ENCODE measurements at regions not wholly inside any gene's neighbourhood (a gene's known extent, or its start where the extent isn't known, plus 50 kb on each side); places are given as distances from the start of the nearest gene placed in this dataset.
"Not testable (repeated sequence)": the region's sequence is repeated elsewhere in the genome, so short reads cannot be mapped to it uniquely, and the experiment has no call there.

DNA sequence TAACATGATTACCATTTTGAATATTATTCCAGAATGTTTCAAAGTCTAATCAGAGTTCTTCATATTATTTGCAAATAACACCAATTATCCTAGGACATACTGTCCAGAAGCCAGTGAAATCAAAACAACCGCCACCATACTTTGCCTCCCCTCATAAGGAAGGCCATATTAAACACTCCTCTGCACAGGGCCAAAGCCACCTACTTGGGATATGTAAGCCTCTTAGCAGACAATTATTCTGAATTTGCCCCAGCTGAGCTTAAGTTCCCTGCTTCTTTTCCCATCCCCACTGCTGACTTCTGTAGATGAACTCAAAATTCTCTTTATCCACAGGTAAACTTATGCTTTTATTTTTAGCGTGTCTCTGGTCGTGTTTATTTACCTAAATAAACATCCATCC lies 374.0 kb downstream of the KIF2B start:
- DNase-seq: no peak

DNA sequence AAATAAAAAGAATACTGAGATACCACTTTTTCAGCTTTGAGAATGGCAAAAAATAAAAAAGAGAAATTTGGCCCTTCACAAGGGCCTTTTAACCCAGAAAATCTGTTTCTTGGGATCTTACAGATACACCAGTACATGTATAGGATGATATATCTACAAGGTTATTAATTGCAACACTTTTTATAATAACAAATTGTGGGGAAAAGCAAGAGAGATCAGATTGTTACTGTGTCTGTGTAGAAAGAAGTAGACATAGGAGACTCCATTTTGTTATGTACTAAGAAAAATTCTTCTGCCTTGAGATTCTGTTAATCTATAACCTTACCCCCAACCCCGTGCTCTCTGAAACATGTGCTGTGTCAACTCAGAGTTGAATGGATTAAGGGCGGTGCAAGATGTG lies 378.7 kb downstream of the KIF2B start:
- not testable (repeated sequence) for DNase-seq

DNA sequence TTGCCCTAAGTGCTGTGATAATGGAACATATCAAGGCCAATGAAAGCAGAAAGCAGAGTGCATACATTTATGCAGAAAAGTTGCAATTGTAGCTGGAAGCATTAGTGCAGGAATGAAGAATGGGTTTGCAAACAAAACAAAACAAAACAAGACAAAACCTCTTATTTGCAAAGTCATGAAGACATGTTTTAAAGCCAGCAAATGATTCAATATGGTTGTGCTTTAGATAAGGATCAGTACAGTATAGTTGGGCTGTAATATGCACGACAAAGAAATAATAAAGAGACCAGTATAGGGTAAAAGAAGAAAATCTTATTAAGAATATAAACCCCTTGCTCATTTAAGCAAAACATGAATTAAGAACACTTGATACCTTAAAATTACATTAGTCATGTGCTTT lies 398.1 kb downstream of the KIF2B start:
- no peak for DNase-seq

DNA sequence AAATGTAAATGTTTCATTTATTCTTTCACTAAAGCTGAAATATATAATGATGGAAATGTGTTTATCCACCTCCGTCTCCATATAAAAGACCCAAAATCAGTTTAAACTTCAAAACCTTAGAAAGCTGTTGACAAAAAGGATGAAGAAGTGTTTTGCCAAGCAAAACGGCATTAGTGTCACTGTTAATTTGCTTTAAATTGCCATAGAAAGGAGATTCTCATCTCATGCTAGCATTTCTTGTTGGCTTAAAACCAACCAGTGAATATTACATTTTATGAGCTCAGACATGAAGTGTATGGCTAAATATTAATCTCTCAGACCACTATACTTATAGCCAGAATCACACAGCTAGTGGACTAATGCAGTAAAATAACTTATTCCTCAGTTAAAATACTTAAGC lies 398.8 kb downstream of the KIF2B start:
- DNase-seq: no peak

DNA sequence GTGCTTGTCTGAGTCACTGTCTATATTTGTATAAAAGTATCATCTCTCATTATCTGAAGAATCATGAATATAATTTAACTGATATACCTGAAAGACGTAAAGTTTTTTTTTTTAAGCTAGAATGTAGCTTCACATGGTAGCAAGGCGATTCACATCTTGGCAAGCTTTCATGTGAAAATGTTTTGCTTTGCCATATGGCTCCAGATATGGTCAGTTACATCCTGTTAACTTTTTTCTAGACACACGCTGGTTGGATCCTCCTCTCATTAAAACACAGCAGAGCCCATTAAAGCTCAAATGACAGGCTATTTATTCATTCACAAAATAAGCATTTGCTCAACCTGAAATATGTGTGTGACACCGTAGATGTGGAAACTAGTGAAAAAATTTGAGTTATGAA lies 412.8 kb downstream of the KIF2B start:
- DNase-seq: no peak

DNA sequence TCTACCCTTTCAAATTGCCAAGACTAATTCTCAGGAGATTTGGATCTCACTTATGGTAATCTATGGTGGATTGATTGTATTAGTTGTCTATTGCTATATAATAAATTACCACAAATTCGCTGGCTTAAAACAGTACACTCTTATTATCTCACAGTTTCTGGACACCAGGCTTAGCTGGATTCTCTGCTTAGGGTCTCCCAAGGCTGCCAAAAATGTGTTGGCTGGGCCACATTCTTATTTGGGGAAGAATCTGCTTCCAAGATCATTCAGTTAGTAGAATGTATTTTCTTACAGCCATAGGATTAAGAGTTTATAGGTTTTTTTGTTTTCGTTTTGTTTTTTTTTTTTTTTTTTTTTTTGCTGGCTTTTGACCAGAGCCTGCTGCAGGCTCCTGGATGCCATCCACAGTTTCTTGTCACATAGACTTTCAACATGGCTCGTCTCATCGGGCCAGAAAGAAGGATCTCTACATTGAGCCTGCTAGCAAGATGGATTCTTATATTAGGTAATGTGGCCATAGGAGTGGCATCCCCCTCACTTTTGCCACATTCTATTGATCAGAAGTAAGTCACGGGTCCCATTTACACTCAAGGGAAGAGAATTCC lies 415.3 kb downstream of the KIF2B start:
- no peak for DNase-seq

DNA sequence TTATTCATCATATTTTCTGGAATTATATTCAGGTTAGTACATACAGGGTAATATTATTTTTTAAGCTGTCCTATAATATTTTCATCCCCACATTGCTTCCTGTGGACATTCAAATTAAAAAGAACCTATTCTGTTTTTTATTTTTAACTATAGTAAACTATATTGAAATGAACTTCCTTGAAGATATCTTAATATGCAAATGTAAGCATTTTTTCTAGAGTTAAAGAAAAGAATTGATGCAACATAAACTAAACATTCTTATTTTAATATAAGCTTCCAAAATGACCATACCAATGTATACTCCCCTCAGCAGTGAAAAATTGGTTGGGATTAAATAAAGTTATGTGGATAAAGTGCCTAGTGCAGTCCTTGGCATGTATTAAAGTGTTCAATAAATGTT lies 416.6 kb downstream of the KIF2B start:
- DNase-seq: no peak

DNA sequence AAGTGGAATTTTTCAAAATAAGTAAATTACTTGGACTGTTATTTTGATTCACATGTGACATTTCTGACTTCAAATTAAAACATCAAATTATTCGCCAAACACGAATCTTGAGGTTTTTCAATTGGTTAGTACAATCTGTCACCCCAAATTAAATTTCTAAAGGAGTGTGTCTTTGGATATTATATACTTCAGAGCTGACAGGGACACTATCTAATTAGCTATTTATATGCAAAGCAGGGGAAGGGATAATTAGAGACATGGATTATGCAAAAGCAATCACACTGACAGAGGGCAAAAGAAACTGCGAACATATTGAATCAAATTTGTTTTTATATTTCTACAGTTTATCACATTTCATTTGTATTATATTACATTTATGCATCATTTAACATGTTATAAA lies 433.0 kb downstream of the KIF2B start:
- DNase-seq: no peak

DNA sequence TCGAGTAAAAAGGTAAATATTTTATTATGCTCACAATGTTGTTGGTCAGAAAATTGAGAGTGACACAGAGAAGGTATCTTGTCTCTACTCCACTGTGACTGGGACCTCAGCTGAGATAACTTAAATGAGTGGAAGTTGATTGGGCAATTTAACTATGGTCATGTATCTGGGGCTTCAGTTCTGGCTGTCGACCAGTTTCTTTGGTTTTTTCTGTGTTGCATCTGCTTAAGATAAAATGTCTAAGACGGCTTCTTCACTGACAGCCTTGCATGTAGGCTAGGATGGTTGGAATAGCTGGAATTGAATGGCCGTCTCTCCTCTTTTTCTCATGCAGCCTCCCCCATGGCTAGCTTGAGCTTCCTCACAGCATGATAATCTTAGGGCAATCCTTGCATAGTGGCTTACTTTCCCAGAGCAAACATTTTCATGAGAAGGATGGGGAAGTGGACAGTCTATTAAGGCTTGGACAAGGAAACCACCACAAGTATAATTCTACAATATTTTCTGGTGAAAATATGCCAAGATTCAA lies 433.7 kb downstream of the KIF2B start:
- no peak for DNase-seq

DNA sequence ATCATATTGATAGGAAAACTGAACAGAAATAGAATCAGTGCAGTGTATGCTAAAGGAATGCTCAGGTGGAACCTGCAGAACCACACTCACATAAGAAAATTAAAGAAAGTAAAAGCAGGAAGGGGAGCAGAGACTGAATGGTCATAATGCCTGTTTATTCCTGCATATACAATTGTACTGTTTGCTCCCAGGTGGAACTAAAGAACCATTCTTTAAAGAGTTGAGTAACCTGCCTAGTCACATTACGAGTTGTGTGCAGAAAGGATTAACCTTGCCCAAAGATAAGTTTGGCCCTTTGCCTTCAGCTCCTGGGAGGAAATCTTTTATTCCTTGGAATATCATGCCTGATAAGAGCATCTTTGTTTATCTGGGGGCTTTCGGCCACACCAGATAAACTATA lies 434.7 kb downstream of the KIF2B start:
- no peak for DNase-seq

DNA sequence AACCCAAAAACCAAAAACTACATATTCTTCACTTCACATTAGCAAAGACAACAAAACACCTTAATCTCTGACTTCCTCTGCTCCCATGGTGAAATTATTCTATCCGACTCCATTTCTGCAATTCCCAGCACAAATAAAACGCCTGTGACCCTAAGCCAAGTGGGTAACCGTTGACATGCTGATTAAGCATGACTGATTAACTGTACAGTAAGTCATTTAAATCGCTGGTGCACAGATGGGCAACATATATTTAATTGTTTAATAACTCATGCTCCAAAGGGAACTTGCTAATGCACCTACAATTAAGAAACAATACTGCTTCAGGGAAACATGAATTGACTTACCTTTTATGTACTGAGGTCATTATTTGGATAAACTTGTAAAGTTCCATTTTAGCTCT lies 436.7 kb downstream of the KIF2B start:
- no peak for DNase-seq

DNA sequence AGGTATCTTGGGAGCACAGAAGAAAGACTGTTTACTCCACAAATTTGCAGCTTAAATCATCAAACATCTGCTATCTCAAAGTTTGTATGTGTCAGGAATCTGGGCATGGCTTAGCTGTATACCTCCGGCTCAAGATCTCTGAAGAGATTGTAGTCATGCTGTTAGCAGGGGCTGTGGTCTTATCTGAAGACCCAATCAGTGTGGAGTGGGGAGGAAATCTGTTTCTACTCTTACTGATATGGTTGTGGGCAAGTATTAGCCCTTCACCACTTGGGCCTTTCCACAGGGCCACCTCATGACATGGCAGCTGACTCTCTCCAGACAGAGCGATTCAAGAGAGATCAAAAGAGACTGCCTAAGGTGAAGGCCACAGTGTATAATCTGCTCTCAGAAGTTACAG lies 438.7 kb downstream of the KIF2B start:
- DNase-seq: no peak

DNA sequence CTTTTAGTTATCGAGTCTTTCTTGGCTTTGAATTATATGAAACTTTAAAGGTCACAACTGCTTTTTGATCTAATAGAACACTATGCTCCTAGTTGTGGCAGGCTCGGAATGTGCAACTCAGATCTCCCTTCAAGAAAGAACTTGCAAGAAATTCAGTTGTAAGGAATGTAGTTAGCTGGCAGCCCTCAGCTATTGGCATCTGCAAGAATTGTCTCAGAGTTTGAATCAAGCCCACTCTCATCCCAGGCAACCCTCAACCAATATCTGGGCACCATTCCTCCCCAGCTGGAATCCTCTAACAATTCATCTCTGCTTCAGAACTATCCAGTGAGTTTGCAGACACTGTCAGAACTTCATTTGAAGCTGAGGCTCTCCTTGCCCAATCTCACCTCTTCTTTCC lies 447.2 kb downstream of the KIF2B start:
- DNase-seq: no peak

DNA sequence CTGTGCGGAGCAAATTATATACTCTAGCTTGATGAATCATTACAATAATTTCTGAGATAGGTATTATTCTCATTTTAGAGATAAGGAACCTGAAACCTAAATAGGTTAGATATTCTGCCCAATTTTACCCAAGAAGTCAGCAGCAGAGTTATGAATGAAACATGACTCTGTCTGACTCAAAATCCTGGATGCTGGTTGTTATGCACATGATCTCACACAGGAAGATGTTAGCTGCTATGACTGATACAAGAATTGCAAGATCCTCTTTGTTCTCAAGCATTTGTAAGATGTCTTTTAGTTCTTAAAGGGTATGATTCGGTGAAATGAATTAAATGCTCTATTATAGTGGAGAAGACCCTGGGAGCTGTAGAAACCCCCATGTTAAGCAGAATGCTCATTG lies 447.8 kb downstream of the KIF2B start:
- no peak for DNase-seq

DNA sequence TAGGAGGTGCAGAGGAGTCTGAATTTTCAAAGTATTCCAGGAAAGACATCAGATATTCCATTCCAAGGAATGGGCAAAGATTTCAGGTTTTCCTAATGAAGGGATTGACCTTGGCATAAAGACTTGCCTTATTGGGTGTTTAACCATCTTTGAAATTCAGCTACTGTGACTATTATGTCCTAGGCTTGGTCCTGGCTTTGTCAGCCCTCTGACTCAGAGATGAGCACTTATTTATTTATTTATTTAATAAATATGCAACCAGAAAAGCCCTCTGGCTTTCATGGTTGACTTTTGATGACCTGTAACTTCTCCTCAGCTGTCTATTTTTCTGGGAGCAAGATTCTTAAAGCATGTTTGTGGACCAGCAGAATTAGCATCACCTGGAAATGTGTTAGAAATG lies 455.1 kb downstream of the KIF2B start:
- no peak for DNase-seq

DNA sequence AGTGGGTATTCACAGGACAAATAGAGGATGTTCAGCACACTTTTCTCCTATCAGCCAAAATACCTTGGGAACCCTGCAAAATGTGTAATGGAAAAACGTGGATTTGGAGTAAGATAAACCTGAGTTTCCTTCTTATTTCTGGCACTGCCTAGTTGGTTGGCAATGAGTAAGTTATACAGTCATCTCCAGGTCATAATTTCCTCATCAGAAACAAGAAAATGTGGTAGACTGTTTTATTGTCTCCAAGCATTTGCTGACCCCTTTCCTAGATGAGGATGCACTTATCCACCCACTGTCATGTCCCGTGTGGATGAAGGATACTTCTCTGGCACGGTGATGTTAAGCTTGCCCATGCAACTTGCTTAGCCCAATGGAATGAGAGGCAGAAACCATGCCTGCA lies 458.0 kb downstream of the KIF2B start:
- DNase-seq: no peak

DNA sequence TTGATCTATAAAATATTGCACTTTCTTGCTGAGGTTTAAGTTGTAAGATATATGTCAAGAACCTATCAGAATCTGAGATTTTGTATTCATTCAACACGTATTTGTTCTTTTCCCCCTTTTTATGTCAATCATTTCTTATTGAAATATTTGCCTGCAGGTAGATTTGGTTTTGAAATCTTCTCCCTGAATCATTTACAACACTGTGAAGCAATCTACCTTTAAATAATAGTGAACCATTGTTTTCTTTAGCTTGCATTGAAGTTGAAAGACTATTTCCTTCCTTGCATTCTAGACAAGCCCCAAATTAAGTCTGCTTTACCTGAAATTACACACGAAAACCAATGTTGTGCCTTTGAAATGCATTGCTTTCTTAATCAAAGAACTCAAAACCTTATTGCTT lies 460.2 kb downstream of the KIF2B start:
- DNase-seq: no peak

DNA sequence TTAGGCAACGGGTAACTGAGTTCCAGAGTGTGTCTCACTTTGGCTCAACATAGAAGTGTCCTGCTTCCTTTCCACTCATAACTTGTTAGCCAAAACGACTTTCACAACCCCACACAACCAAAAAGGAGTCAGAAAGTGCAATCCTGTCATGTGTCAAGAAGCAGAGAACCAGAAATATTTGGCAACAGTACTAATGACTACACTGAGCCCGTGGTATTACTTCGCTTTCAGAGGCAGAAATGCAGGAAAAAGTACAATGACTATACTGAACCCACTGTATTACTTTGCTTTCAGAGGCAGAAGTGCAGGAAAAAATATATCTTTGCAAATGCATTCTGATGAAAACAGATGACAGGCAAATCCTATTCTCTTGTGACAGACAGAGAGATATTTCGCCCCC lies 484.6 kb downstream of the KIF2B start:
- no peak for DNase-seq

DNA sequence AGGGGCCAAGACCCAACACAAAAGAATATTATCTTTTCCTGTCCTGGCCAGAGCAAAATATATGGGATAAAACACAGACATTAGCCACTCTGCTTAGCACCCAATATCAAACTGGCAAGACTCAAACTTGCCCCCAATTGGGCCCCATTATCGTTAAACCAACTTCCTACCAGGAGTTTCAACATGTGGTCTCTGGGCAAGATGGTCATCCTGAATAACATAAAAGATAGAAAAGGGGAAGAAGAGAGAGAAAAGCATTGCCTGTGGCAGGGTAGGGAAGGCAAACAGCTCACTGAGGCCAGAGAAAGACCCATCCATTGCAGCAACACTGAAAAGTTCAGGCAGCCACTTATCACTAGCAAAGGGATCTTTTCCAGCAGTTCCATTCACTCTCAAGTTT lies 502.1 kb downstream of the KIF2B start:
- no peak for DNase-seq

DNA sequence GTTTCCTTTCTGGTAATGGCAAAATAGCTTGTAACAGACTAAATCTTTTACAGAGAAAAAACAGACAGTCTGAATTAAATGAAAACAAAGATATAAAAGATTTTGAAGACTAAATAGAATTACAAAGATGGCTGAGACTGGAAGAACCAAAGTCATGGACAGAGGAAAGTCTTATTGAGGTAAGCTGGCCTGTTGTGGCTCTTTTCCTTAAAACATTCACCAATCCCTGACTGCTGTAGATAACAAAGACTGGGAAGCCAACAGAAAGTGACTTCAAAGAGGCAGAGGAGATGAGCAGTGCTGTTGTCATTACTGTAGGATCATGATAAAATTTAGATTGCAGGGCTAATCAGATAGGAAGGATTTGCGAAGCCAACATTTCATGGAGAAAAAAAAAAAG lies 517.0 kb downstream of the KIF2B start:
- DNase-seq: no peak

DNA sequence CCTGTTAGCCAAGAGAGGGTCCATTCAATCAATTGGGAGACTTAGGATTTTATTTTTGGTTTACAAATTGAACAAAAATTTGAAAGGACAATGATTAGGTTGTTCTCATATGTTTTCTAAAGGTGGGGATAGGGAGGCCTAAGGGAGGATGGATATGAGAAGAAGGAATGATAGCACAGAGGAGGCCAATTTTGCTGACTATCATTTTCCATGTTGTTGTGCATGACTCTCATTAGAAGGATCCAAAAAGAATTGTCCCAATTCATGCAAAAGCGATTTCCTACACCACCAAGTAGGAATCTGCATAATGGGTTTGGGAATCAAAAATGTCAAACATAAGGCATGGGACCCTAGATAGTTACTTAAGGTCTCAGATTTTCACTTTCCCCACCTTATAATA lies 524.8 kb downstream of the KIF2B start:
- no peak for DNase-seq

DNA sequence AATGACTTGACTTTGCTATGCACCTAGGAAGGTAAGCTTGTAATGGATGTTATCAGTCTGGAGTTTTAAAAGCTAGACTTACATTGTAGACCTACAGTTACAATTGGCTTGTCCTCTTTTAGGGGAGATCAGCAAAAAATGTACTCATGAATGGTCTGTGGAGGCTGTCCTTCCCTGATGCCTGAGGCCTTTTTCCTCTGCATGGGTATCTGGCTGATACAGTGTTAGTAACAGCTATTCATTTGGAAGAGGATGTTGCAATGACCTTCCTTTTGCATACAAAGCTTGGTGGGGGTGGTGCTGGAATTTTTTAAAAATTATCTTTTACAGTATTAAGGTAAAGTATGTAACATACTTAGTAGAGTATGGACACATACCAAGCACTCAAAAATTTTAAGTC lies 525.5 kb downstream of the KIF2B start:
- no peak for DNase-seq

DNA sequence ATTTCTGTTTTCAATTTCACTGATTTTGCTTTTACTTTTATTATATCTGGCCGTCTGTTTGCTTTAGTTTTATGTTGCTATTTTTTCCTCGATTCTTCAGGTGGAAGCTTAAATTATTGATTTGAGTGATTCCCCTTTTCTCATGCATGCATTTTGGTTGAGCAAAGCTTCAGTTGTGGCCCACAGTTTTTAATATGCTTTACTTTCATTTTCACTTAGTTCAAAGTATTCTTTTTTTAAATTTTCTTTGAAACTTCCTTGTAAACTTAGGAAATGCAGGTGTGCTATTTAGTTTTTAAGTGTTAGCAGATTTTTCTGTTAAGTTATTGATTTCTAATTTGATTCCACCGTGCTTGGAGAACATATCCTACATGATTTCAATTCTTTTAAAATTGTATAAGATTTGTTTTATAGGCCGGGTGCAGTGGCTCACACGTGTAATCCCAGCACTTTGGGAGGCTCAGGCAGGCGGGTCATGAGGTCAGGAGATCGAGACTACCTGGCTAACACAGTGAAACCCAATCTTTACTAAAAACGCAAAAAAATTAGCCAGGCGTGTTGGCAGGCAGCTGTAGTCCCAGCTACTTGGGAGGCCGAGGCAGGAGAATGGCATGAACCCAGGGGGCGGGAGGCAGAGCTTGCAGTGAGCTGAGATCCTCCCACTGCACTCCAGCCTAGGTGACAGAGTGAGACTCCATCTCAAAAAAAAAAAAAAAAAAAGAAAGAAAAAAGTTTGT lies 531.2 kb downstream of the KIF2B start:
- DNase-seq: no peak

DNA sequence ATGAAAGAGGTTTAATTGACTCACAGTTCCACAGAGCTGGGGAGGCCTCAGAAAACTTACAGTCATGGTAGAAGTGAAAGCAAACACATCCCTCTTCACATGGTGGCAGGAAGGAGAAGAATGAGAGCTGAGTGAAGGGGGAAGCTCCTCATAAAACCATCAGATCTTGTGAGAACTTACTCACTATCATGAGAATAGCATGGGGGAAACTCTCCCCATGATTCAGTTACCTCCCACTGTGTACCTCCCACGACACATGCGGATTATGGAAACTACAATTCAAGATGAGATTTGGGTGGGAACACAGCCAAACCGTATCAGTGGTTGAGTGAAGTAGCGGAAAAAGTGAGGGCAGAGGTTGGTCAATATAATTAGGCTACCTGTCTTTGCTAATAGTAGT lies 538.3 kb downstream of the KIF2B start:
- not testable (repeated sequence) for DNase-seq

DNA sequence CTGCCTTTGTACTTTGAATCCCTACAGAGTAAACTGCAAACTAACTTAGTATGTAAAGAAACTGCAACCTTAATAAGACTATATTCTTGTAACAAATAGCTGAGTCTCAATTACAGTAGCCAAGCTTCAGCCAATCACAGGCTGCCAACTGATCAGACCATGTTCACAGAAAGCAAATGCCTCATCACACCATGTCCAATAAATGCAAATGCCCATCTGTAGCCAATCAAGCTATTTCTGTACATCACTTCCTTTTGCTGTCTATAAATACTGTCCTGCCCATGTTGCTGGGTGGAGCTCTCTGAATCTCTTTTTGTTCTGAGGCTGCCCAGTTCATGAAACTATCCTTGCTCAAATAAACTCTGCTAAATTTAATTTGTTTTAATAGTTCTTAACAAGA lies 531.7 kb upstream of the TOM1L1 start:
- DNase-seq: no peak
